Stimulated activated CD4-positive, alpha-beta T cell treated with anti-CD3 and anti-CD28 coated beads, Interleukin-4, amount 100 ng/mL, for 48 hours (primary cell): ENCODE measurements at regions not wholly inside any gene's neighbourhood (a gene's known extent, or its start where the extent isn't known, plus 50 kb on each side); places are given as distances from the start of the nearest gene placed in this dataset.
"Not testable (repeated sequence)": the region's sequence is repeated elsewhere in the genome, so short reads cannot be mapped to it uniquely, and the experiment has no call there.

Experiments used
- DNase-seq, 2 donors: peaks; one replicate each; pipeline ENCODE4 v3.0.0-alpha.2; 2020; ENCODE audit warnings: low read depth in 2 of 2

DNA sequence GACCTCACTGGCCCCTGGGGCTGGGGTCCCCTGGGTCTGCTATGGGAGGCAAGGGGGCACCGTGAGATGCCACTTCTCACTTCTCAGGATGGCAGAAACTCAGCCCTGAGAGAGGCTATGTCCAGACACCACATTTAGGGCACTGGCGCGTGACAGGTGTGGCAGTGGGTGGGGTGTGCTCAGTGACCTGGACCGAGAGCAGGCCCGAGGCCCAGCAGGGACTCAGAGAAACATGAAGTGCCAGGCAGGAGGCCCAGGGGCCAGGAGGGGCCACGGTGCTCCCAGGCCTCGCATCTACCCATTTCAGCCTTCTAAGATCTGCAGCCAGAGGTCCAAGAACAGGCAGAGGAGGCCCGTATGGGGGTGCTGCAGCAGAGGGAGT is 214.9 kb upstream of the SGCG start:
- not testable (repeated sequence) for DNase-seq

DNA sequence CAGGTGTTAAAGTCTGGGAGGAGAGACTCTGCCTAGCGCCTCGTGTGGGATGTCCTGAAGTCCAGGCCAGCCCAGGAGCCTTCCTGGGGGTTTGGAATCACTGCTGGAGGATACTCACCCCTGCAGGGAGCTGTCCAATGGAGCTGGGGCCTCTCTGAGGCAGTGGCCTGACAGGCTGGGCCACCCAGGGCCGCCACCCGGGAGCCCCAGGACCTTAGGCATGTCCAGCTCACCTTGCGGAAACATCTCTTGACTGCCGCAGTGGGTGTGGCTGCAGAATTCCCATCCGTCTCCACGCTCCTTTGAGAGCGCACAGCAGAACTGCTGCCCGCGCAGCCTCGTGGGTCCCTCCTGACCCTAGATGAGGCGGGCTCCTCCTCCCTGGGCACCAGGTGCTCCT is 214.0 kb upstream of the SGCG start:
- not testable (repeated sequence) for DNase-seq

DNA sequence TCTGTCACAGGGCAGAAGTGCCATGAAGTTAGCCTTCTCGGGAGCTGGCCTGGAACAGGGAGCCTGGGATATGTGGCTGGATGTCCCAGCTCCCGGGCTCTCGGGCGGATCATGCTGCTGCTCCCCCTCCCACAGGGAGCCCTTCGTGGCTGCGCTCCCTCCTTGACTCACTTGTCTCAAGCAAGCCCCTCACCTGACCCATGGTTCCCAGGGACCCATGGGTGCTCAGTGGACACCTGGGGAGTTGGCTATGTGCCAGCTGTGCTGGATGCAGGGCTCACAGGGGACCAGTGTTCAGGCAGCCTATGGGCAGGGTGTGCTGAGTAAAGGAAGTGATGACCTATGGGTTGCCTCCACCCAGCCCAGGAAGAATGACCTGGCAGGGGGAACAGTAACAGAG is 213.1 kb upstream of the SGCG start:
- DNase-seq, result no peak

DNA sequence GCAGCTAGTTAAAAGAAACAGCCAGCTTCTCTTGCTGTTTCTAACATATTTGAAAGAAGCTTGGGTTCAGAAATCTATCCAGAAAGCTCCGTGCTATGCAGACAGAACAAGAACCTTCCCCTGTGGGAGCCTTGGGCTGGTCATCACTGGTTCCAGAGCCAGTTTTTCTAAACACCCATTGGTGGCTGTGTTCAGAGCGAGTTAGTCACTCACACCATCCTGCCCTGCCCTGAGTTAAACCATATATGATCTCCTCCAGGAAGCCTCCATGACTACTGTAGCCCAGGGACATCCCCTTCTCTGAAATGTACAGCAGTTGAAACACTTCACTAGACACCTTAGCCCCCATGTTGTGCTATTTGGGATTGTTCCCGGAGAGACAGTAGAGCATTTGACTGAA is 200.8 kb upstream of the SGCG start:
- no peak for DNase-seq

DNA sequence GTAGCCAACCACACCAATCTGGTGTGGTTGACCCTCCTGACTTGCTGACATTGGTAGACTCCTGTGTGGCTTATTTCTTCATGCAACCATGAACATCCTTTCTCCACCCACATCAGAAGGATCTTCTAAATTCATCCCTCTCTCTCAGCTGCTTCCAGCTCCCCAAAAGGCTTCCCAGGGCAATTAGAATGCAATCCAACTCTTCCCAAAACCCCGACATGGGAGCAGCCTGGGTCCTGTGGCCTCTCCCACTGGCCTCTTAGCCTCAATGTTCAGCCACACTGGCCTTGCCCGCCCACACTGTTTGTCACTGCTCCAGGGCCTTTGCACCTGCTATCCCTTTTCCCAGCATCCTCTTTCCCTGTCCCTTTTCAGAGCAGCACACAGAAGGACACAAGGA is 199.8 kb upstream of the SGCG start:
- DNase-seq, result no peak

DNA sequence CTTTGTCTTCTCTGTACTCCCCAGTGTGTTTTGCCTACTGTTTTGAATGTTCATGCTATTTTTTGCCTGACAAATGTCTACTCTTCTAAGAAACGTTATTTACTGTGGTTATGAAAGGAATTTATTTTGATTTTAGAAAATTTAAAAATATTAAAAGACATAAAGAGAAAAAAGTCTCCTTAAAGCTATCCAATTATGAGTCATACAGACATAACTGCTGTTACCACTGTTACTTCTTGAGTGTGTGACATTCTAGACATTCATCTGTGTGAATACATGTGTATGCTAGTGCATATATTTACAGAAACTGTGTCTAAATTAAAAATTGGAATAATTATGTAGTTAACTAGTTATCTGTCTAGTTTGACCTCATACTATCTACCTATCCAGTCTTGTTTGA is 187.6 kb upstream of the SGCG start:
- DNase-seq, result no peak

DNA sequence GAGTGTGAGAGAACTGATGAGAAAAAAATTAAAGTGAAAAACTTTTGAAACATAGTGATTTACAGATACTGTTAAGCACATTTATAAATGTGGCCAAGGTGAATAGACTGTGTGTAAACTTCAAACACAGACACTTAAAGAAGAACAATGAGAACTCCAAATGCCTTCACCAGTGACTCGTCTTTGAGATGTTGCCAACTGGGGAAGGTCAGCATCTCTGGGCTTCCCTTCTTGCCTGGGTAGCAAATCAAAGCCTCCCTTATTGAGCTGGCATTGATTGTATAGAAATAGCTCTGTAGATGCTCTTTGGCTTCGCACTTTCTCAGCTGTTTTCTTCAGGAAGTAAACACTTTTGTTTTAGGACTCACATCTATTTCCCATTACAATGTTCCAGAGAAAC is 177.3 kb upstream of the SGCG start:
- no peak for DNase-seq

DNA sequence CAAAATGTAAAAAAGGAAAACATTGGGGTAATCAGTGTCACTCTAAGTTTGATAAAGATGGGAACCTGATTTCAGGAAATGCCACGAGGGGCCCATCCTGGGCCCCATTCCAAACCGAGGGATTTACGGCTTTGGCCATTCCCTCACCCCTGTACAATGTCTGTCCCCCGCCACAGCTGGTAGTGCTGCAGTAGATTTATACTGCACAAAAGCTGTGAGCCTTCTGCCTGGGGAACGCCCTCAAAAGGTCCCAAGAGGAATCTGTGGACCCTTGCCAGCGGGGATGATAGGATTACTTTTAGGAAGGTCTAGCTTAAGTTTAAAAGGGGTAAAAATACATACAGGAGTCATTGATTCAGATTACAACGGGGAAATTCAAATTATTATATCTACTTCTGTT is 173.4 kb upstream of the SGCG start:
- no peak for DNase-seq

DNA sequence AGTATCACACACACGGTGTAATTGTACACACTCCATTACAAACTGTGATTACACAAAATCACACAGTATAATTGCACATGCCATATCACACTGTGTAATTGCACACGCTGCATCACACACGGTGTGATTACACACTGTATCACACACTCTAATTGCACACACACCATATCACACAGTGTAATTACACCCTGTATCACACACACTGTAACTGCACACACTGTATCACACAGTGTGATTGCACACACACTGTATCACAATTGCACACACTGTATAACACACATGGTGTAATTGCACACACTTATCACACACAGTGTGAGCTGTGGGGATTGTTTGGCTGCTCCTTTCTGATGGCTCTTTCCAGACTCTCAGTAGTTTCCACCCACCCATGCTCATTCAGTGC is 162.6 kb upstream of the SGCG start:
- DNase-seq, result no peak

DNA sequence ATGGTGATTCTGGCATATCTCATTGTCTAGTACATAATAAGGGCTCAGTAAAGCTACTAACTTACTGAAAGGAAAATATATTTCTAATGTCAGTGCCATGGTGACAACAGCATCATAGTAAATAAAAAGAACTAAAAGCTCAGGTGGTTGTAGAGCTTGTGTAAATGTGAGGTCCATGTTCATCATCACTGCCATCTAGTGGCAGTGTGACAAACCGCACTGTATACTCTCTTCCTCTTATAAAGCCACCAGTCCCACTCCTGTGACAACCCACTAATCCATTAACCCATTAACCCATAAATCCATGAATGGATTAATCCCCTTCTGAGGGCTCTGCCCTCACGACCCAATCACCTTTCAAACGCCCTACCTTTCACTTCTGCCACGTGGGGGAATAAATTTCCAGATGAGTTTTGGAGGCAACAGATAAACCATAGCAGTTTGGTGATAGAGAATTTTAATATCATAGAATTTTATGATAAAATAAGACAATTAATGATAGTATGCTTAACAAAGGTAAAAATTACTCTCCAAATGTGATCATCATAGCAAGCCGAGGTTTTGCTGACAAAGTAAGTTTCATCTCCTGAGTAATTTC is 160.4 kb upstream of the SGCG start:
- DNase-seq, result no peak

DNA sequence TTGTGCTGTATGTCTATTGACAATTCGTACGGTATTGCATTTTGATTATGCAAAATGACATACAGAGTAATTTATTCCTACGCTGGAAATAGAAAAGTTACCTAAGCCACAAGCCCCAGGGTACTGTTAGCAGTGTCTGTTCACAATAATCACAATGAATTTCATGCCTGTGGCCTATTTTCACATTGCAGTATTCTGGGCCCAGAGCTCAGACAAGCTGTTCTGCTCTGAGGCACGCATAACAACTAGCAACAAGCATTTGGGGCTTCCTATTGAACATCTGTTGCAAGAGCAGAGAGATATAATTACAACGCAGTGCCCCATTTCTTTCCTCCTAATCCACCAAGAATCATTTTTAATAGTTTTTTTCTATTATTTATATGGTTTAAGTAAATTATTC is 158.9 kb upstream of the SGCG start:
- no peak for DNase-seq

DNA sequence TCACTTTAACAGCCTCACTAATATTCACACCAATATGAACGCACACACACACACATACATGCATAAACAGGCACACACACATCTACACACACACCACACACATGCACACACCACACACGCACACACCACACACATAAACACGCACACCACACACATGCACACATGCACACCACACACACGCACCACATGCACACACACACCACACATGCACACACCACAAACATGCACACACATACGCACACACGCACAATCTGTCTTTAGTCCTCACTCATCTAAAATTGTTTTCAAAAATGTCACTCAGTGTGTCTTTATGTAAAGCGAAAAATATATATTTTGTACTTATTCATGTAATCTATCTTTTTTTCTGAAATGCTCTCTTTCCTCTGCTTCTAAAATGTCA is 158.1 kb upstream of the SGCG start:
- no peak for DNase-seq

DNA sequence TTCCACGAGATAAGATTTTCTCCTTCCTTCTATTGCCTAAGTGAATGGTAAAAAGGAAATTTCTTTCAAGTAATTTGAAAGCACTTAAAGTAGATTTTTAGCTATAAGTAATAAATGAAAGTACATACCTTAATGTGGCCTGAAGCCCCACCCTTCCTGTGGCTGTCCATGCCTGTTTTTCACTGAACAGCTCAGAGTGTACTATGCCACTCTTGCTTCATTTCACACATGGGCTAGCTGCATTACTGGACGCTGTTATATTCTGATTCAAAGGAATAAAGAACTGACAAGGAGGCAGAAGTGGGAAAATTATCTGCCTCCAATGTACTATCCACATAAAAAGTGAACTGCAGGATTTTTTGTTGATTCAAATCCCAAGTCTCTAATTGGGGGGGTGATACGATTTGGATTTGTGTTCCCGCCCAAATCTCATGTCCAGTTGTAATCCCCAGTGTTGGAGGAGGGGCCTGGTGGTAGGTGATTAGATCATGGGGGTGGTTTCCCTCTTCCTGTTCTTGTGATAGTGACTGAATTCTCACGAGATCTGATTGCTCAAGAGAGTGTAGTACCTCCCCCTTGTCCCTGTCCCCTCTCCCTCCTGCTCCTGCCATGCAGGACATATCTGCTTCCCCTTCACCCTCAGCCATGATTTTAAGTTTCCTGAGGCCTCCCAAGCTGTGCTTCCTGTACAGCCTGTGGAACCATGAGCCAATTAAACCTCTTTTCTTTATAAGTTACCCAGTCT is 154.7 kb upstream of the SGCG start:
- DNase-seq, result no peak

DNA sequence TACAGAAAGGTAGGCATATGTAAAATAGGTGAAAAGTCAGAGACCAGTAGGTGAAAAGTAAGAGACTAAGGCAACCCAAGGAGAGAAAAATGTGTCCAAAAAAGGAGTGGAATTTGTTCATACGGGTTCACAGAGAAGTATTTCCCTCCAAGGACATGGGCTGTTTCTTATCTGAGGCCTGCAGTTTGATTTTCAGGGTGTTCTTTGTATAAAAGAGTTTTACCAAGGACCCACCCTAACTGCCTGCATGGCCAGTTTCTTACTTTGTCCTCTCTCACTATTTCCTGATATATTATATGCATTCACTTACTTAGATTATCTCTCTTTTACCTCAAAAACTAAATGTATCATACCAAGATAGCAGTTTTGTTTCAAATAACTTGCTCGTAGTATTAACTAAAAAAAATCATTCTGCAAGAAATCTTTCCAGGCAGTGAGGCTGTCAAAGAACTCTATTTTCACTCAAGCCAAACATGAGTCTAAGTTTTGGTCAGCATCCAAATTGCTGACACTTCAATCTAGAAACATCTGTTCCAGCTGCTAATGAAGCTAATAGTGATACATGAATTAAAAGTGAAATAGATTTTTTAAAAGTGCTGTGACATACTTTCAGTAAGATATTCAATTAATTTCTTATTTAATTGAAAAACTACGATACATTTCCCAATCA is 141.4 kb upstream of the SGCG start:
- DNase-seq, result no peak

DNA sequence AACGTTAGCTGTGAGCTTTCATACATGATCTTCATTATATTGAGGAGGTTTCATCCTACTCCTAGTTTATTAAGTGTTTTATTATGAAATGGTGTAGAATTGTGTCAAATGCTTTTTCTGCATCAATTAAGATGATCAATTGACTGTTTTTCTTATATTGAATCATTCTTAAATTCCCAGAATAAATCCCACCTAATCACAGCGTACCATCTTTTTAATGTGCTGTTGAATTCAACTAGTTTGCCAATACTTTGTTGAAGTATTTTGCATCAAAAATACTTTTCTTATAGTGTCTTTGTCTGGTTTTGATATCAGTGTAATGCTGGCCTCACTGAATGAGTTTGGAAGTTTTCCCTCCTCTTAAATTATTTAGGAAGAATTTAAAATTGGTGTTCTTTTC is 138.6 kb upstream of the SGCG start:
- DNase-seq, result no peak

DNA sequence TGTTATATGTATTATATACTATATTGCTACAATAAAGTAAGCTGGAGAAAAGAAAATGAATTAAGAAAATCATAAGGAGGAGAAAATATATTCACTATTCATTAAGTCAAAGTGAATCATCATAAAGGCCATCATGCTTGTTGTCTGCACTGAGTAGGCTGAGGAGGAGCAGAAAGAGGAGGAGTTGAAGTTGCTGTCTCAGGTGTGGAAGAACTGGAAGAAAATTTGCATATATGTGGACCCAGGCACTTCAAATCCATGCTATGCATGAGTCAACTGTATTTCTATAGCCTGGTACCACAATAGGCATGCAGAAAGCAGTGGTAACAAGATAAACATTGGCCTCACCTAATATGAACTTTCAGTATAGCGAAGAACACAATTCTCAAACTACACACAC is 135.9 kb upstream of the SGCG start:
- no peak for DNase-seq

DNA sequence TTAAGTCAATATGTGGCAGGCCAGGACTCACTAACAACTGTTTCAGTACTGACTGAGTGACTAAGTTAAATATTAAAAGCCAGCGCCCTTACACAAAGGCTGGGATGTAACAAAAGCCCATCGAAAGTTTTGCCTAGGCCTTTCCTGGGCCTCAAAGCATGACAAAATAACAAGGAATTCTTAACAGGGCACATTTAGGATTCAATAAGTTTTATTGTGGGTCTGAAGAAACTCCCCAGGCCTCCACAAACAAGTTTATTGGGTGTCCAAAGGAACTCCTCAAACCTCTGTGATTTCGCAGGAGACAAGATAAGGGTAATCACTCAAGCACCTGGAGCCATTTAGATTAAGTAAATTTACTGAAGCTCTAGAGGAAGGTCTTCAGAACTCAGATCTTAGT is 130.7 kb upstream of the SGCG start:
- no peak for DNase-seq

DNA sequence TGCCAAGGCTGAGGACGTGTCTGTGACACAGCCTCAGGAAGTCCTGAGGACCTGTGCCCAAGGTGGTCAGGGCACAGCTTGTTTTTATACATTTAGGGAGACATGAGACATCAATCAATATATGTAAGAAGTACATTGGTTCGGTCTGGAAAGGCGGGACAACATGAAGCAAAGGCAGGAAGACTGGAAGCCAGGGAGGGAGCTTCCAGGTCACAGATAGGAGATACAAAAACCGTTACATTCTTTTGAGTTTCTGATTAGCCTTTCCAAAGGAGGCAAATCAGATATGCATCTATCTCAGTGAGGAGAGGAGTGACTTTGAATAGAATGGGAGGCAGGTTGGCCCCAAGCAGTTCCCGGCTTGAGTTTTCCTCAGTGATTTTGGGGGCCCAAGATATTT is 127.1 kb upstream of the SGCG start:
- not testable (repeated sequence) for DNase-seq

DNA sequence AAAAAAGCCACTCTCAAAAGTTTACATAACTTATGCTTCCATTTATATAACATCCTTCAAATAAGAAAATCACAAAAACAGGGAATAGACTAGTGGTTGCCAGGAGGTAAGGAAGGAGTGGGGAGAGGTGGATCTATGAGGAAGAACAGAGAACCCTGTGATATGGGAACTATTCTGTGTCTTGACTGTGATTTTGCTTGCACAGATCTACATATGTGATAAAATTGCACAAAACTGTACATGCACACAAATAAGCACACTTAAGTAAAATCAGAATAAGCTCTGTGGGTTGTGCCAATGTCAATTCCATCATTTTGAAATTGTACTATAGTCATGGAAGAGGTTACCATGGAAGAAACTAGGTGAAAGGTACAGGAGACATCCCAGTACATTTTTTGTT is 121.6 kb upstream of the SGCG start:
- DNase-seq, result no peak

DNA sequence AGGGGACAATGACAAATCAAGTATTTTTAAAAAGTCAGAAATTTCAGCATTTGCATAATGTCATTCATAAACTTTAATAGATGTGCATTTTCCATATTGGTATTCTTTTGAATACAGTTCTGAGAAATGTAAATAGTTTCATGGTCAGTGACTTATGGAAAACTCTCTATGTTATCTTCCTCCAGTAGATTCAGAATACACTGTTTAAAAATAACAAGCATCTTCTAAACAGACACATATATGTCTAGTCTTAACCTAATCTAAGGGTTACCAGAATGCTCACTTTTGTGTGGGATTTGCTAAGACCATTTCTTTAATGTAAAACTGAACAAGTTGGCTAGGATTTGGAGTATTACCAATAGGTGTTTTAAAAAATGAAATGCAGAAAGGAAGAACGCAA is 119.8 kb upstream of the SGCG start:
- DNase-seq, result no peak

DNA sequence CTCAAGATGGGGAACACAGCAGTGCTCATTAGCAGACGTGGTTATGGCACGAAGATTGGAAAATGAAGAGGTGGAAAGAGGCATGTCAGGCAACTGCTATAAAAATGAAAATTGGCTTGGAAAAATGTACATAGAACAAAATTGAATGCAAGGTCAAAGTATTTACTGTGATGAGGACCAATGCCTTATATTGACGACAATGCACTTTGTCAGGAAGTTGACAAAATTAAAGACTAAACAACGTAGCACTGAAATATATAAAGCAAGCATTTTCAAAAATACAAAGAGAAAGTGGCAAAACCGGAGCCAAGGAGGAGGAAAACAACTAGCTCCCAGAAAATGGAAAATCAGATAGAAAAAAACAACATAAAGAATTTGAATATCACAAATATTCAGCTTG is 113.7 kb upstream of the SGCG start:
- no peak for DNase-seq

DNA sequence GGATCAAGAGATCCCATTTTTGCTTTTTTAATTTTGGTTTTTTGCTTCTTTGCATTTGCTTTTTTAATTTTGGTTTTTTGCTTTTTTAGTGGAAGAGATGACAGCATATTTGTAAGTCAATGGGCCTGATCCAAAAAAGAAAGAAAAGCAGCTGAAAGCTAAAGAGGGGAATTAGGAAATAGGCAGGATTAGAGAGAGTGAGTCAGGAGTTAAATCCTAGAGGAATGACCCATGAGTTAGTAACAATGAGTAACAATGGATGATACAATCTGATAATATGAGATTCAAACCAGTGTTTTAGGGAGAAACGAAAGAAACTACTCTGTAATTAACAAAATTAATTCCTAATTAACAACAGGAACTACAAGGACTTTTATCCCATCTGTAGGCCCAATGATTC is 111.2 kb upstream of the SGCG start:
- no peak for DNase-seq

DNA sequence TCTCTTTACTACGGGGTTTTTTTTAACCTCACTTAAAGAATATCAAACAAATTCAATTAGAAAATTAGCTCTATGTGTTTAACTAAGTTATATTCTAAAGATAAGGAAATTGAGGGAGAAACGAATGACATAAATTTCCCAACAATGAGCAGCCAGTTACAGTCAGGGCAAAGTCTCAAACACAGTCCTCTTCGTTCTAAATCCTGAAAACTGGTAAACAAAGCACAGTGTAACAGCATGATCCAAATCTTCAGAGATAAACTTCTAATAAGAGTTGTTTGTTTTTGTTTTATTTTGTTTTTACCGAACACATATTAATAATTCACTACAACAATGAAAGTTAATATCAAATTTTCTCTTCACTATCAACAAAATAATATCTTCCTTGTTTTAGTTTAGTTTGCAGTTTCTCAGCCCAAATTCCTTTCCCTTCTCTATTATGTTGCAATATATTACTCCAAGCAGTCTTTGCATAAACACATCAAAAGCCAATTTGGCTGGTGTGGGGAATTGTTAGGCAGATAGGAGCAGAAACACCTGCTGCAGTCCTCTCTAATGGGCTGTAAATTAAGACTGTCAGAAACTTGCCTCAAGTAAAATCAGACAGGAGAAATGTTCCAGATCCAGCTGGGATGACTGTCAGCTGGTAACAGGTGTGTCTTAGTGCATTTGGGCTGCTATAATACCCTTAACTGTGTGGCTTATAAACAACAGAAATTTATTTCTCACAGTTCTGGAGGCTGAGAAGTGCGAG is 106.5 kb upstream of the SGCG start:
- DNase-seq, result no peak
